Omental fat pad (tissue), 3 donors: ENCODE measurements at regions not wholly inside any gene's neighbourhood (a gene's known extent, or its start where the extent isn't known, plus 50 kb on each side); places are given as distances from the start of the nearest gene placed in this dataset.

Experiments
- ATAC-seq: fragments of 150-250 bp; one replicate; pipeline ENCODE4 v1.9.1; 2016; ENCODE audit warnings: mild to moderate bottlenecking, moderate library complexity; ENCODE audit not compliant: low FRiP score
- DNase-seq: peaks from one replicate; pipeline ENCODE4 v3.0.0-alpha.2; 2019; ENCODE audit warnings: low spot score
- CTCF ChIP-seq, 3 donors: fragments of 450-650 bp; IDR thresholded peaks; one replicate each; pipeline ENCODE4 v1.5.1; 2016 to 2017; ENCODE audit warnings: antibody characterized with exemption in 3 of 3, mild to moderate bottlenecking in 3 of 3, moderate library complexity in 2 of 3

- ATAC-seq (no peak), DNase-seq (no peak)
- no peak for TF ChIP-seq CTCF (IDR thresholded peaks at IDR 0.05)
These were observed 92.2 kb upstream of the IL33 start for GRCh38 chr9:6123416-6123815.

- ATAC-seq, result no peak
- TF ChIP-seq CTCF (IDR thresholded peaks at IDR 0.05), result no peak
These were observed 93.9 kb upstream of the IL33 start for GRCh38 chr9:6121707-6122106.

GRCh38 chr9:6114424-6114823 is 99.0 kb upstream of the RANBP6 start:
- no peak for DNase-seq
- no peak for ATAC-seq
- no peak for TF ChIP-seq CTCF (IDR thresholded peaks at IDR 0.05)

More at GRCh38 chr9:6121707-6122106, 93.9 kb upstream of the IL33 start:
- no peak for DNase-seq

GRCh38 chr9:6113819-6114218 is 98.4 kb upstream of the RANBP6 start:
- TF ChIP-seq CTCF (IDR thresholded peaks at IDR 0.05), result no peak
- DNase-seq (no peak), ATAC-seq (no peak)

- ATAC-seq (no peak), DNase-seq (no peak)
- TF ChIP-seq CTCF (IDR thresholded peaks at IDR 0.05), result no peak
These were observed 97.9 kb upstream of the RANBP6 start for GRCh38 chr9:6113312-6113711.

- no peak for DNase-seq
- no peak for TF ChIP-seq CTCF (IDR thresholded peaks at IDR 0.05)
- ATAC-seq, result no peak
These were observed 94.6 kb upstream of the RANBP6 start for GRCh38 chr9:6109986-6110385.

GRCh38 chr9:6109571-6109970 is 94.1 kb upstream of the RANBP6 start:
- DNase-seq (no peak), ATAC-seq (no peak)
- no peak for TF ChIP-seq CTCF (IDR thresholded peaks at IDR 0.05)
